PC-3 (cell line): ENCODE measurements at regions not wholly inside any gene's neighbourhood (a gene's known extent, or its start where the extent isn't known, plus 50 kb on each side); places are given as distances from the start of the nearest gene placed in this dataset.

Source experiments
- ATAC-seq: fragments of 200-7000 bp; cut with Tn5 transposase; 2 replicates; pipeline ENCODE4 v1.9.1; 2020; ENCODE audit warnings: mild to moderate bottlenecking, moderate library complexity
- BruUV-seq: library from RNA; stranded (reverse); fragments of 400-500 nt; replicated peaks from 2 replicates; lab custom pipeline; 2021; lab: Mats Ljungman, UMichigan
- CTCF ChIA-PET: fragments of 300-600 bp; sonication (Branson Sonifier 250); formaldehyde crosslinking; loops from one replicate; lab custom pipeline; 2022; ENCODE audit warnings: antibody characterized with exemption; lab: Charles Lee
- POLR2A ChIA-PET: fragments of 300-600 bp; sonication (Branson Sonifier 250); formaldehyde crosslinking; loops from one replicate; lab custom pipeline; 2022; ENCODE audit warnings: antibody characterized with exemption; ENCODE audit not compliant: unreplicated experiment; lab: Charles Lee
- DNase-seq: peaks from one replicate; pipeline ENCODE4 v3.0.0-alpha.2; 2015
- H2AFZ ChIP-seq: fragments of 300-600 bp; sonication (generic); 2 replicates; pipeline ENCODE4 v1.6.0; 2016; ENCODE audit warnings: antibody characterized with exemption, low read length
- H3F3A ChIP-seq: fragments of 300-600 bp; sonication (generic); one replicate; pipeline ENCODE4 v1.6.0; 2017; ENCODE audit warnings: antibody characterized with exemption, low read length, control low read depth, mild to moderate bottlenecking; ENCODE audit not compliant: unreplicated experiment
- H3K27ac ChIP-seq: fragments of 300-600 bp; sonication (generic); 2 replicates; pipeline ENCODE4 v1.5.1; 2016; ENCODE audit warnings: mild to moderate bottlenecking, low read length
- H3K27me3 ChIP-seq: fragments of 300-600 bp; sonication (generic); 2 replicates; pipeline ENCODE4 v1.6.1; 2016; ENCODE audit warnings: low read length, mixed read lengths
- H3K36me3 ChIP-seq: fragments of 300-600 bp; sonication (generic); 2 replicates; pipeline ENCODE4 v1.6.1; 2016; ENCODE audit warnings: low read depth, mixed run types, low read length, mixed read lengths
- H3K4me1 ChIP-seq: fragments of 300-600 bp; sonication (generic); 2 replicates; pipeline ENCODE4 v1.5.1; 2016; ENCODE audit warnings: low read length; ENCODE audit not compliant: insufficient read depth
- H3K4me2 ChIP-seq: fragments of 300-600 bp; sonication (generic); 2 replicates; pipeline ENCODE4 v1.6.0; 2016; ENCODE audit warnings: low read length
- H3K4me3 ChIP-seq: fragments of 300-600 bp; sonication (generic); 2 replicates; pipeline ENCODE4 v1.5.1; 2016; ENCODE audit warnings: mild to moderate bottlenecking, low read length, mixed read lengths
- H3K79me2 ChIP-seq: fragments of 300-600 bp; sonication (generic); 2 replicates; pipeline ENCODE4 v1.6.1; 2017; ENCODE audit warnings: low read length, mixed read lengths
- H3K9ac ChIP-seq: fragments of 300-600 bp; sonication (generic); 2 replicates; pipeline ENCODE4 v1.6.0; 2016; ENCODE audit warnings: mild to moderate bottlenecking, low read length
- H3K9me2 ChIP-seq: fragments of 300-600 bp; sonication (generic); replicated peaks from 2 replicates; pipeline ENCODE4 v1.6.1; 2016; ENCODE audit warnings: mixed run types, low read length, mixed read lengths
- H3K9me3 ChIP-seq: fragments of 300-600 bp; sonication (generic); 2 replicates; pipeline ENCODE4 v1.6.1; 2016; ENCODE audit warnings: low read length, mixed read lengths
- H4K20me1 ChIP-seq: fragments of 300-600 bp; sonication (generic); 2 replicates; pipeline ENCODE4 v1.6.1; 2016; ENCODE audit warnings: low read length, mixed read lengths
- CTCF ChIP-seq: fragments of 300-600 bp; sonication (generic); conservative IDR thresholded peaks from 2 replicates; pipeline ENCODE4 v1.5.1; 2017; ENCODE audit warnings: antibody characterized with exemption, low read depth, mild to moderate bottlenecking, low read length
- EZH2 ChIP-seq: fragments of 300-600 bp; sonication (generic); IDR thresholded peaks from one replicate; pipeline ENCODE4 v1.6.1; 2017; ENCODE audit warnings: antibody characterized with exemption, mild to moderate bottlenecking, low read length; ENCODE audit not compliant: unreplicated experiment
- EZH2phosphoT487 ChIP-seq: fragments of 300-600 bp; sonication (generic); IDR thresholded peaks from 2 replicates; pipeline ENCODE4 v1.6.1; 2018; ENCODE audit warnings: mild to moderate bottlenecking, antibody characterized with exemption, low read length, borderline replicate concordance
- intact Hi-C: fragments of 100-400 bp; cut with micrococcal nuclease; formaldehyde crosslinking; loops from 2 replicates; pipeline ENCODE4 v1.9.0; 2023

- no peak overlapping the region for H2AFZ ChIP-seq
- no peaks in the 10 kb centered on the region for H3K36me3 ChIP-seq
Measured at GRCh38 chr13:76339649-76340048, 546.6 kb downstream of the KCTD12 start.

GRCh38 chr13:76338003-76338402 lies 548.2 kb downstream of the KCTD12 start:
- no peaks in the 10 kb centered on the region for H3K4me1 ChIP-seq
- H3F3A ChIP-seq, result no peaks in the 10 kb centered on the region
- H3K9ac ChIP-seq, result no peak overlapping the region
- H3K9me2 ChIP-seq, result no peaks in the 10 kb centered on the region
- TF ChIP-seq EZH2 (no peak), EZH2phosphoT487 (no peak), CTCF (no peak)
- intact Hi-C loops, result no loop called here
- H3K4me2 ChIP-seq, result no peak overlapping the region
- BruUV-seq, result no TSS peak
- H3K36me3 ChIP-seq, result no peaks in the 10 kb centered on the region
- peaks cover 20% of the 10 kb centered on the region for H3K27me3 ChIP-seq
- ATAC-seq (no peak), DNase-seq (no peak)
- POLR2A ChIA-PET, result no interaction called here
- no peaks in the 10 kb centered on the region for H4K20me1 ChIP-seq
- no peaks in the 10 kb centered on the region for H3K9me3 ChIP-seq
- no peak overlapping the region for H2AFZ ChIP-seq
- H3K79me2 ChIP-seq, result no peaks in the 10 kb centered on the region
- CTCF ChIA-PET, result no interaction called here
- H3K27ac ChIP-seq, result no peak overlapping the region
- no peak overlapping the region for H3K4me3 ChIP-seq

More at GRCh38 chr13:76339649-76340048, 546.6 kb downstream of the KCTD12 start:
- H3K27me3 ChIP-seq, result peaks cover 12% of the 10 kb centered on the region
- no peaks in the 10 kb centered on the region for H3K9me2 ChIP-seq
- no peak overlapping the region for H3K4me2 ChIP-seq
- intact Hi-C loops, result no loop called here
- POLR2A ChIA-PET, result no interaction called here
- H3K4me3 ChIP-seq, result no peak overlapping the region
- DNase-seq (no peak), ATAC-seq (no peak)
- H3F3A ChIP-seq, result no peaks in the 10 kb centered on the region
- H3K9ac ChIP-seq, result no peak overlapping the region
- no peaks in the 10 kb centered on the region for H4K20me1 ChIP-seq
- TF ChIP-seq CTCF (no peak), EZH2phosphoT487 (no peak), EZH2 (no peak)
- H3K9me3 ChIP-seq, result no peaks in the 10 kb centered on the region
- H3K79me2 ChIP-seq, result no peaks in the 10 kb centered on the region
- CTCF ChIA-PET, result no interaction called here
- BruUV-seq, result no TSS peak
- no peaks in the 10 kb centered on the region for H3K4me1 ChIP-seq
- no peak overlapping the region for H3K27ac ChIP-seq

- H3F3A ChIP-seq, result no peaks in the 10 kb centered on the region
- TF ChIP-seq EZH2, result no peak
- TF ChIP-seq EZH2phosphoT487, result no peak
- TF ChIP-seq CTCF, result no peak
- ChIA-PET POLR2A (no interaction called here), CTCF (no interaction called here)
- no peak overlapping the region for H2AFZ ChIP-seq
- H3K4me2 ChIP-seq, result no peak overlapping the region
- no peaks in the 10 kb centered on the region for H4K20me1 ChIP-seq
- no TSS peak for BruUV-seq
- H3K79me2 ChIP-seq, result no peaks in the 10 kb centered on the region
- H3K4me1 ChIP-seq, result no peaks in the 10 kb centered on the region
- no peak overlapping the region for H3K4me3 ChIP-seq
- intact Hi-C loops, result no loop called here
- H3K9ac ChIP-seq, result no peak overlapping the region
- peaks cover 20% of the 10 kb centered on the region for H3K27me3 ChIP-seq
- H3K9me3 ChIP-seq, result no peaks in the 10 kb centered on the region
- ATAC-seq (no peak), DNase-seq (no peak)
- no peak overlapping the region for H3K27ac ChIP-seq
- H3K36me3 ChIP-seq, result no peaks in the 10 kb centered on the region
- no peaks in the 10 kb centered on the region for H3K9me2 ChIP-seq
Measured at GRCh38 chr13:76336889-76337844, 549.0 kb downstream of the KCTD12 start.
